ENCODE measurements at regions not wholly inside any gene's neighbourhood (a gene's known extent, or its start where the extent isn't known, plus 50 kb on each side); places are given as distances from the start of the nearest gene placed in this dataset.

GRCh38 chr13:91269237-91269636 lies 78.2 kb upstream of the MIR17HG start:
- DNase-seq = no peak

GRCh38 chr13:91270031-91270430 lies 77.5 kb upstream of the MIR17HG start:
- no peak for DNase-seq

- DNase-seq = no peak
These were observed 75.2 kb upstream of the MIR17HG start for GRCh38 chr13:91272235-91272777.

- DNase-seq = no peak
These were observed 73.8 kb upstream of the MIR17HG start for GRCh38 chr13:91273675-91274074.

DNA sequence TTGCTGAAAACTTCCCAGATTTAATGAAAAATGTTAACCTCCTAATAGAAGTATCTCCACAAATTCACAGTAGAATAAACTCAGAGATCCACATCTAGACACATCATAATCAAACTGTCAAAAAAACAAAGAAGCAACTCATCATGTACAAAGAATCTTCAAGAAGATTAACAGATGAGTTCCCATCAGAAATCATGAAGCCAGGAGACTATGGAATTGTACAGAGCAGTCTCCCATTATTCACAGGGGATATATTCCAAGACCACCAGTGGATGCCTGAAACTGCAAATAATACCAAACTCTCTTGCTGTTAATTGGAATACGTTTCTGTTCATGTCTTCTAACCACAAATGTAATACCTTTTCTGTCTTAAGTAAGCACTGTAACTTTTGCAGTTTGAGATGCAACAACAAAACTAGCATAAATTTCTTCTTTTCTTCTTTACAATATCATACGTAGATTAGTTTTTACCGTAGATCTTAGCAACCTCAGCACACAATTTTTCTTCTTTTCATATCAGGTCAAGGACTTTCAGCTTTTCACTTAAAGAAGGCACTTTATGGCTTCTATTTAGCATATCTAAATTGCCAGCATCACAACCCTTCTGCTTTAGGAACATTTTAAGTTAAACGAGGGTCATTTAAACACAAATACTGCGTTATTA lies 70.3 kb upstream of the MIR17HG start:
- DNase-seq = no peak

DNA sequence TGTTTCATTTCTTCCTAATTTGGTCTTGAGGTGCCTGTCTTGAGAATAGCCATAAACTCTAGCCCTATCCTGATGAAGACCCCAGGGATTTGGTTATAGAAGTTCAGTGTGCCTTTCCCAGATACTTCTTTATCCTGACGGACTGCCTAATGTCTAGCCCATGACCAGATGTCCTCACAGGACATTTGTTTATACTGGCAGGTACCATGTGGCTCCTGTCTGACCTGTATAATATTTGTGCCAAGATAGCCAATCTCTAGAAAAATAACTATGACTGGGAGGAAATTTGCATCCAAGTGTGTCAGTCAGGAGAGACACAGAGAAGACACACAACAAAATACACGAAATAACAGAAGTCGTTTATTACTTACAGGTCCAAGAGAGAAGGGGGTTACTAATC lies 69.2 kb upstream of the MIR17HG start:
- DNase-seq = no peak

- DNase-seq = no peak
These were observed 68.6 kb upstream of the MIR17HG start for GRCh38 chr13:91278888-91279287.

DNA sequence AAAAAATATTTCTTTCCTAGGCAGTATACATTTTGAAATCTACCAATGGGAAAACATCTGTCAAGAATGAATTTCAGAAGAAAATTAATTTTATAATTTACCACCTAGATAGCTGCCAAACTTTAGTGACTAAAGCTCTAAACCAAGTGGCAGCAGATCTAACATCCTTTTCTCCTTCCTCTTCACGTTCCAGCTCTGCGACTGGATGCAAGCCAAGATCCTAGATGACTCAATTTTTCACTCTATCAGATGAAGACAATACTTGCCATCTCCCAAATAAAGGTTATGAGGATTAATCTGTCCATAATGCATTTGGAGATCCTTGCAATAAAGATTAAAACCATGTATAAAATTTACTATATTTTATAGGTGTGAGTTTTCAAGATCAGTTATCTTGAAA lies 66.7 kb upstream of the MIR17HG start:
- no peak for DNase-seq

DNA sequence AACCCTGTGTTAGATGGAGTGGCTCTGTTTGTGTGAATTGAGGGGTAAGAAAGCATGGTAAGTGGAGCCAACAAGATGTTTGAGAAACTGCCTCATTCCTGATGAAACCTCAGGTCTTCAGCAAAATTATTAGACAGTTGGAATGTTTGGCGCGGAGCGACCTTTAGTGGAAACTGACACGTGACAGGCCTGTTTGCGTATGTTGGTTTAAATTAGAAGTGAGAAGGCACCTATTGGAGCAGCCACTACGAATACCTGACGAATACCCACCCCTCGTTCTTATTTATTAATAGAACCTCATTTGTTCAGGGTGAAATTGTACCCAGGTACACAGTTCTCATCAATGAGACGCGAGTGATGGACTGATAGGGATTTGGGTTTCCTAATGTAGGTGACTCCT lies 63.2 kb upstream of the MIR17HG start:
- no peak for DNase-seq

DNA sequence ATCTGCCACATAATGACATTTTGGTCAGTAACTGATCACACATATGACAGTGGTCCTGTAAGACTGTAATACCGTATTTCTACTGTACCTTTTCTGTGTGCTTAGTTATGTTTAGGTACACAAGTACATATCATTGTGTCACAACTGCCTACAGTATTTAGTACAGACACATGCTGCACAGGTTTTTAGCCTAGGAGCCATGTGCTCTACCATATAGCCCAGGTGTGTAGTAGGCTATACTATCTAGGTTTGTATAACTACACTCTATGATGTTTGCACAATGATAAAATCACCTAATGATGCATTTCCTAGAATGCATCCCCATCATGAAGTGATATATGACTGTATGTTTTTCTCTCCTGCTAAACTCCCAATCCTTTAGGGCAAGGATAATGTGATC lies 61.2 kb upstream of the MIR17HG start:
- no peak for DNase-seq

DNA sequence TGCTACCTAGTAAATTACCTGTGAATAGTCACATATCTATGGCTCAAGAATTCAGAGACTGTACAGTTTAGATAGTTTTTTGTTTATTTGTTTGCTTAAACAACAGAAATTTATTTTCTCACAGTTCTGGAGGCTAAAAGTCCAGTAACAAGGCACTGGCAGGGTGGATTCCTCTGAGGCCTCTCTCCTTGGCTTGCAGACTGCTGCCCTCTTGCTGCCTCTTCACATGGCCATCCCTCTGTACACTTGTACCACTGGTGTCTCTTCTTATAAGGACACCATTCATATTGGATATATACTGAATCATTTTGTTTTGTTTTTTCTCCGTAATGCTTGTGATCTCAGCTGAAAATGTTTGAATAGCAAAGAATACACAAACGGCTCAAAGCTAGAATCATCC lies 56.4 kb upstream of the MIR17HG start:
- DNase-seq = peak in 1 of 3 donors; percentile 17

GRCh38 chr13:91292630-91293221 lies 54.8 kb upstream of the MIR17HG start:
- DNase-seq = peak in 2 of 3 donors; percentile 4 to 54

DNA sequence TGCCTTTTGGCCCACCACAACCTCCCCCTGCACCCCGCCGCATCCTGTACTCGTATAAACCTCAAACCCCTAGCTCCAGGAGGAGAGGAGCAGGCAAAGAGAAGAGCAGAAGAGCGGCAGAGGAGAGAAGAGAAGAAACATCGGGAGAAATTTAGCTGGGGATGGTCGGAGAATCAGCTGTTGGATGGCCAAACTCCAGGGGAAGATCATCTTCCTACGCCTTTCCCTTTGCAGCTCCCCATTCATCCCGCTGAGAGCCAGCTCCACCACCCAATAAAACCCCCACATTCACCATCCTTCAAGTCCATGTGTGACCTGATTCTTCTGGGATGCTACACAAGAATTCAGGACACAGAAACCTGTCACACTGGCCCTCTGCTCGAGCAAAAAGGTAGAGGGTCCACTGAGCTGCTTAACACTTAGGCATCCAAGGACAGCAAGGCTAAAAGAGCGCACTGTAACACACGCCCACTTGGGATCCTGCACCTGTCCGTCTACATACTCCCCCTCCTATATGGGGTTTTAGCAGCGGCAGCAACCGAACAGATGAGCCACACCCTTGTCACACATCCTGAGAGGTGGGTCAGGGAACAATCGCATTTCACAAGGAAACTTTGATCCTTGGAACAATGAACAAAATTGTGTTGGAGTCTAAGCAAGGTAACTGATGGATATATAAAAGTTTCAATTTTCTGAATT lies 51.6 kb upstream of the MIR17HG start:
- no peak for DNase-seq

DNA sequence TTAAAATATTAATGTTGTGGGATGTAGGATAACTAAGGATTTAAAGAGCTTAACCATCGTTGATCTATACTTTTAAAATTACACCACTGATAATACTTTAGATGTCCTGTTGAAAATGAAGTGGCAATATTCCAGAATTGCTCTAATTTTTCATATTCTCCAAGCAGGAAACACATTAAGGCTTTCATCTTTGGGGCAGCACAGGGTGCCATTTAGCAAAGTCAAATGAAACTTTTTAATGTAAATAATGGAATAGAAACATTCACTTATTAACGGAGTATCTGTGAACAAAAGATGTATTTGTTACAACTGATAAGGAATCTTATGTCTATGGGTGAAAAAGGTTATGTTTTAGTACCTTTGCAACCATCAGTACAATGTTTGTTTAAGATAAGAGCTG lies 50.0 kb upstream of the MIR17HG start:
- no peak for DNase-seq
